ENCODE measurements at regions not wholly inside any gene's neighbourhood (a gene's known extent, or its start where the extent isn't known, plus 50 kb on each side); places are given as distances from the start of the nearest gene placed in this dataset.

DNA sequence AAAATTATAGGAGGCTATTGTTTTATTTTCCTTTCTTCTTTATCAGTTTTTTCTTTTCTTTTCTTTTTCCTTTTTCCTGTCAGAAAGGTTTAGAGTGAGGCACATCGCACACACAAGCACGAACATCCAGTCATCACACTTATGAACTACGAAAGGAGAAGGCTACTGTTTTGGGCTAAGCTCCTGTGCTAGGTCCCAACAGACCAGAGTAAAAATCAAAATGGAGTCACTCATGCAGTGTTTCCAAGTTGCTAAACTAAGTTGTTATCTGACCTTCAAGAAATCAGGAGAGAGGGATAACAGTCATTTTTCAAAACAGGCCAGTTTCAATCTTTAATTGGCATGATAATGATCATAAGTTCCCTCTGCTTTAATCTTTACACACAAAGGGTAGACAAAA is 93.6 kb downstream of the CD24 start:
- H3K36me3 ChIP-seq (ENCODE audit: insufficient read depth, low read length), result no peaks in the 10 kb centered on the region
- no peaks in the 10 kb centered on the region for H3K4me1 ChIP-seq (ENCODE audit: insufficient read depth, low read length)
- peaks cover under 1% of the 10 kb centered on the region for H3K9me3 ChIP-seq (ENCODE audit: low read length)
- no peaks in the 10 kb centered on the region for H3K27me3 ChIP-seq (ENCODE audit: insufficient read depth, low read length)
- no peak overlapping the region for H3K4me3 ChIP-seq (ENCODE audit: low read length)
- H2AFZ ChIP-seq (ENCODE audit: low read depth, low read length), result no peak overlapping the region

DNA sequence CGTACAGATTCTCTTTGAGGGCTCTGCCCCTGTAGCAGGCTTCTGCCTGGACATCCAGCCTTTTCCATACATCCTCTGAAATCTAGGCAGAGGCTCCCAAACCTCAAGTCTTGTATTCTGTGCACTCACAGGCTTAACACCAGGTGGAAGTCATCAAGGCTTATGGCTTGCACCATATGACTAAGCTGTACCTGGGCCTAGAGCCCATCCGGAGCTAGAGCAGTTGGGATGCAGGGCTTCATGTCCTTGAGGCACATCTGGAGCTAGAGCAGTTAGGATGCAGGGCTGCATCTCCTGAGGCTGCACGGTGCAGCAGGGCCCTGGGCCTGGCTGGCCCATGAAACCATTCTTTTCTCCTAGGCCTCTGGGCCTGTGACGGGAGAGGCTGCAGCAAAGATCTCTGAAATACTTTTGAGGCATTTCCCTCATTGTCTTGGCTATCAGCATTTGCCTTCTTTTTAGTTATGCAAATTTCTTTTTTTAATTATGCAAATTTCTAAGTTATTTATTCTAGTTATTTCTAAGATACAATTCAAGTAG is 98.7 kb downstream of the CD24 start:
- no peaks in the 10 kb centered on the region for H3K36me3 ChIP-seq (ENCODE audit: insufficient read depth, low read length)
- no peak overlapping the region for H3K4me3 ChIP-seq (ENCODE audit: low read length)
- no peaks in the 10 kb centered on the region for H3K4me1 ChIP-seq (ENCODE audit: insufficient read depth, low read length)
- H2AFZ ChIP-seq (ENCODE audit: low read depth, low read length), result no peak overlapping the region
- no peaks in the 10 kb centered on the region for H3K27me3 ChIP-seq (ENCODE audit: insufficient read depth, low read length)
- H3K9me3 ChIP-seq (ENCODE audit: low read length), result peaks cover 5% of the 10 kb centered on the region

DNA sequence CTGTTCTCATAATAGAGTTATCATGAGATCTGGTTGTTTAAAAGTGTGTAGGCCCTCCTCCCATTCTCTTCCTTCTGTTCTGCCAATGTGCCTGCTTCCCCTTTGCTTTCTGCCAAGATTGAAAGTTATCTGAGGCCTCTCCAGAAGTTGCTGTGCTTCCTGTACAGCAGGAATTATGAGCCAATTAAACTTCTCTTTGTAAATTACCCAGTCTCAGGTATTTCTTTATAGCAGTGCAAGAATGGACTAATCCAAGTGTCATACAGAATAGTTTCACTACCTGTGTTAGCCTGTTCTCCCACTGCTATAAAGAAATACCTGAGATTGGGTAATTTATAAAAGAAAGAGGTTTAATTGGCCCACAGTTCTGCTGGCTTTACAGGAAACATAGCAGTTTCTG is 100.0 kb downstream of the CD24 start:
- Histone ChIP-seq H2AFZ (ENCODE audit: low read depth, low read length) (no peak overlapping the region), H3K4me3 (ENCODE audit: low read length) (no peak overlapping the region), H3K4me1 (ENCODE audit: insufficient read depth, low read length) (no peaks in the 10 kb centered on the region), H3K27me3 (ENCODE audit: insufficient read depth, low read length) (no peaks in the 10 kb centered on the region), H3K36me3 (ENCODE audit: insufficient read depth, low read length) (no peaks in the 10 kb centered on the region), H3K9me3 (ENCODE audit: low read length) (peaks cover 5% of the 10 kb centered on the region)

DNA sequence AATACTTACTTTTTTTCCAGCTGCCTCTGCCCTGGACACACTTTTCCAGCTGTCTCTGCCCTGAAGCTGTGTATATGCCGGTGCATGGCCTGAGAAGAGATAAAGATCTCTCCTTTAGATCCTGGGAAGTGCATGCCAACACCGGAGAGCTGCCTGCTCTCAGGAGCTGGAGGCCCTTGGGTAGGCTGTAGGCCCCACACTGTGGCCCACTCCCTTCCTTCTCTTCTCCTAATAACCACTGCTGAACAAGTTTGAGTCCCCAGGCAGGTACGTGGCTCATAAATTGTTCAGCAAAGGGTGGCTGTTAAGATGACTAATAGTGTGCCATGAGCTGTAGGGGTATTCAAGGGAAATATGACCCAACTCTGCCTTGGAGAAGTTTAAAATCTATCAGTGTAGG is 102.5 kb downstream of the CD24 start:
- Histone ChIP-seq H3K4me1 (ENCODE audit: insufficient read depth, low read length) (no peaks in the 10 kb centered on the region), H2AFZ (ENCODE audit: low read depth, low read length) (no peak overlapping the region), H3K36me3 (ENCODE audit: insufficient read depth, low read length) (no peaks in the 10 kb centered on the region), H3K27me3 (ENCODE audit: insufficient read depth, low read length) (no peaks in the 10 kb centered on the region), H3K4me3 (ENCODE audit: low read length) (no peak overlapping the region), H3K9me3 (ENCODE audit: low read length) (peaks cover 5% of the 10 kb centered on the region)

DNA sequence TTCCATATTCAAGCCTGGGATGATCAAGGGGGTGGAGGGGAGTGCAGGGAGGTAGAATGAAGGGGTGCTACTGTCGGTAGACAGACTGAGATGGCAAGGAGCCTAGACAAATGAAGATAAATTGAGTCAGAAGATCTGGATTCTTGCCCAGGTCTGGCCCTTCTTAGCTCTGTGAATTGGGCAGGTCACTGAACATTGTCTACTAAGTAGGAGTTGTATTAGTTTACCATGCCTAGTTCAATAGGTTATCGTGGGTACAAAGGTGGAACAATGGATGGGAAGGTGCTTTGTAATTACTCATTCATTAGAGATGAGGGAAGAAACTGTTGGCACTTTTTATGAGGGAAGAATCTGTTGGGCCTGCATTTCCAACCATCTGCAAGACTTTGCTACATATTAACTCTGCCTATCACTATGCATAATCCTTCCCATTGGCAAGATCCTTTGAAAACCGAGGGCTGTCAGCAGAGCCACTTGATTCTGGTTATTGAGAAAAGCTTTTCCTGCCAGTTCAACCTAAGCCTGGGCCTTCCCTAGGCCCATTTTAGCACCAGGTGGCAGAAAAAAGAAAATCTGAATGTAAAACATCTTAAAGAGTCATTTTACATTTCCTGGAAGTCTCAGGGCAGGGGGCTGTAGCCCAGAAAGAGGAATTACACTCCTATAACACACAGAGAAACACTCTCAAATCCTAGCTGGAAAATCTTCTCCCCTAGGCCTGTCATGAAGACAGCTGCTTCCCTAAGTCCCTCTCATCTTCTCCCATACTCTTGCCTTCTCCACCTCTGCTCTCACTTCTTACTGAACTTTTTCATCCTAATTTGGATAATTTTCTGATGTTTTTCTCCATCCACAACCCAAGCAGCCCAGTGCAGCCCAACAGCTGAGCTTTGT is 103.5 kb downstream of the CD24 start:
- Histone ChIP-seq H2AFZ (ENCODE audit: low read depth, low read length) (no peak overlapping the region), H3K4me3 (ENCODE audit: low read length) (no peak overlapping the region), H3K36me3 (ENCODE audit: insufficient read depth, low read length) (no peaks in the 10 kb centered on the region), H3K27me3 (ENCODE audit: insufficient read depth, low read length) (no peaks in the 10 kb centered on the region), H3K4me1 (ENCODE audit: insufficient read depth, low read length) (no peaks in the 10 kb centered on the region), H3K9me3 (ENCODE audit: low read length) (peaks cover 5% of the 10 kb centered on the region)

DNA sequence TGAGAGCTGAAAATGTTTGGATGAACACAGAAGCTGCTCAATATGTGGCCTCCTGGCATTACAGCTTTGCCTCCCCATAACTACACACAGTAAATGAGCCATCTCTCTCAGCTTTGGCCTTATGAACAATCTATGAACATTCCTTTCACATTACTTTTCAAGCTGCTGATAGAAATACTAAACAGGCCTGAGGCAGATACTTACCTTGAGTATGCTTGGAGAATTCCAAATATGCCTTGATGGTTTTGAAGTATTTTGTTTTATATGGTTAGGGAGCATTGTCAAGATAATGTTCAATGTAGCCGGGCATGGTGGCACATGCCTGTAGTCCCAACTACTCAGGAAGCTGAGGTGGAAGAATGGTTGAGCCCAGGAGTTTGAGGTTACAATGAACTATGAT is 104.5 kb downstream of the CD24 start:
- H3K36me3 ChIP-seq (ENCODE audit: insufficient read depth, low read length), result no peaks in the 10 kb centered on the region
- H3K4me3 ChIP-seq (ENCODE audit: low read length), result no peak overlapping the region
- no peaks in the 10 kb centered on the region for H3K27me3 ChIP-seq (ENCODE audit: insufficient read depth, low read length)
- H3K4me1 ChIP-seq (ENCODE audit: insufficient read depth, low read length), result no peaks in the 10 kb centered on the region
- no peaks in the 10 kb centered on the region for H3K9me3 ChIP-seq (ENCODE audit: low read length)
- no peak overlapping the region for H2AFZ ChIP-seq (ENCODE audit: low read depth, low read length)

DNA sequence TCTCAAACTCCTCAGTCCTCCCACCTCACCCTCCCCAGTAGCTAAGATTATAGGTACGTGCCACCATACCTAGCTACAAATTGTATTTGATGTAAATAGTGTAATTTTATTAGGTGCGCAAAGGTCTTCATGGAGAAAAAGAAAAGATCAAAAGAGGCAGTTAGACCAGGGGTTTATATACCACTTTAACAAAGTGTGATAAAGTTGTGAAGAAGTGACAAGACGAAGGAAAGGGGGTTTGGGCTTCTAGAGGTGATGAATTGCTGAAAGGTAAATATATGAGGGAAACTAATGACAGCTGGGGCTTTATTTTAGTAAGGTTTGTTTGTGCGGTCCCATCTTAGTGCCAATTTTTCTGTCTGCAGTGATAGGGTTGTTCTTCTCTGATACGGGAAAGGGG is 105.3 kb downstream of the CD24 start:
- no peaks in the 10 kb centered on the region for H3K4me1 ChIP-seq (ENCODE audit: insufficient read depth, low read length)
- no peak overlapping the region for H2AFZ ChIP-seq (ENCODE audit: low read depth, low read length)
- no peaks in the 10 kb centered on the region for H3K36me3 ChIP-seq (ENCODE audit: insufficient read depth, low read length)
- no peaks in the 10 kb centered on the region for H3K27me3 ChIP-seq (ENCODE audit: insufficient read depth, low read length)
- no peaks in the 10 kb centered on the region for H3K9me3 ChIP-seq (ENCODE audit: low read length)
- H3K4me3 ChIP-seq (ENCODE audit: low read length), result no peak overlapping the region

DNA sequence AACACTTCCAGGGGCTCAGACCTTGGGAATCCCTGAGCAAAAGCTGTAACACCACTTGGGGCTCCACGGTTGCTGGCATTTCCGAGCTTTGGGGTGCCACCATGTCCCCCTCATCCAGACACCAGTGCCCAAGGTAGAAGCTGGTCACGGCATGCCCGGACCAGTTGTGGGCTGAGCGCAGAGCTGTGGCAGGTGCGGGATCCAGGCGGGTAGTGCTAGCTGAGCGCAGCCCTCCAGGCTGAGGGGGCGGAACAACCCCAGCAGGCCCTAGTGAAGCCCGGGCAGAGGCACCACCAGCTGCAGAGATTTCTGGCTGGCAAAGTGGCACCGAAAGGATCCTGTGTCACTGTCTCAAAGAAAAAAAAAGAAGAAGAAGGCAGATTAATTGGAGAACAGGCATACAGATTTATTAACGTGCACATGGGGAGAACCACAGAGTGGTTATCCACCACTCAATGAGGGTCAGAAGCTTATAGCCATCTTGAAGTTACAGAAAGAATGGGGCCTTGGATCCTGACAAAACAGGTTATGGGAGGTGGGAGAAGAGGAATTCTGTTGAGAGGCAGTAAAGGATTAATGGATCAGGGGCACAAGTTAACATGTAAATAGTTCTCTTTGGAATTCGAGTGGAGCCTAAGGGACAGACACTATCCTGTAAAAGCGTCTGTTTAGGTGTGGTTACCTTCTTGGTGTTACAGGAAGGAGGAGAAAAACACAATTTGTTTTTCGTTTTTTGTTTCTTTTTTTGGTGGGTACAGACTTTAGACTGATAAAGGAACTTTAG is 107.5 kb downstream of the CD24 start:
- Histone ChIP-seq H3K4me3 (ENCODE audit: low read length) (no peak overlapping the region), H3K36me3 (ENCODE audit: insufficient read depth, low read length) (no peaks in the 10 kb centered on the region), H3K9me3 (ENCODE audit: low read length) (peaks cover 1% of the 10 kb centered on the region), H3K27me3 (ENCODE audit: insufficient read depth, low read length) (no peaks in the 10 kb centered on the region), H2AFZ (ENCODE audit: low read depth, low read length) (no peak overlapping the region), H3K4me1 (ENCODE audit: insufficient read depth, low read length) (no peaks in the 10 kb centered on the region)

DNA sequence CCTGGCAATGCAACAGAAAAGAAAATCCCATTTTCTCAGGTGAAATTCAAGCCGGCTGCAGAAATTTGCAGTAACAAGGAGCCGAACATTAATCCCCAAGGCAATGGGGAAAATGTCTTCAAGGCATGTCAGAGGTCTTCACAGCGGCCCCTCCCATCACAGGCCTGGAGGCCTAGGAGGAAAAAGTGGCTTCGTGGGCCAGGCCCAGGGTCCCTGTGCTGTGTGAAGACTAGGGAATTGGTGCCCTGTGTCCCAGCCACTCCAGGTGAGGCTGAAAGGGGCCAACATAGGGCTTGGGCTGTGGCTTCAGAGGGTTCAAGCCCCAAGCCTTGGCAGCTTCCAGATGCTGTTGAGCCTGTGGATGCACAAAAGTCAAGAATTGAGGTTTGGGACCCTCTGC is 111.7 kb downstream of the CD24 start:
- Histone ChIP-seq H3K27me3 (ENCODE audit: insufficient read depth, low read length) (no peaks in the 10 kb centered on the region), H2AFZ (ENCODE audit: low read depth, low read length) (no peak overlapping the region), H3K9me3 (ENCODE audit: low read length) (peaks cover 1% of the 10 kb centered on the region), H3K4me3 (ENCODE audit: low read length) (no peak overlapping the region), H3K36me3 (ENCODE audit: insufficient read depth, low read length) (no peaks in the 10 kb centered on the region), H3K4me1 (ENCODE audit: insufficient read depth, low read length) (no peaks in the 10 kb centered on the region)

DNA sequence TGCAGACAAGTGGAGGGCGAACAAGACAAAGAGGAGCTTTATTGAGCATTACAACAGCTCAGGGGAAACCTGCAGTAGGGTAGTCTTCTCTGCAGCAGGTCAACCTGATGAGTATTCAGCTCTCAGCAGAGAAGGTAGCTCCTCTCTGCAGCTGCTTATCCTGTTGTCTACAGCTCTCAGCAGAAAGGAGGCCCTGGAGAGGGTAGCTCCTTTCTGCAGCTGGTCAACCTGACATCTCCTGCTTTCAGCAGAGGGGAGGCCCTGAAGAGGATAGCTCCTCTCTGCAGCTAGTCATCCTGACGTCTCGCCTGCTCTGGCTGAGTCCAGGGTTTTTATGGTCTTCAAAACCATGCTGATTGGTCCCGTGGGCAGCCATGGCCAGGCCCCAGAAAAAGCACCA is 113.6 kb downstream of the CD24 start:
- Histone ChIP-seq H3K4me3 (ENCODE audit: low read length) (no peak overlapping the region), H3K9me3 (ENCODE audit: low read length) (peaks cover 1% of the 10 kb centered on the region), H3K27me3 (ENCODE audit: insufficient read depth, low read length) (no peaks in the 10 kb centered on the region), H3K36me3 (ENCODE audit: insufficient read depth, low read length) (no peaks in the 10 kb centered on the region), H3K4me1 (ENCODE audit: insufficient read depth, low read length) (no peaks in the 10 kb centered on the region), H2AFZ (ENCODE audit: low read depth, low read length) (no peak overlapping the region)

DNA sequence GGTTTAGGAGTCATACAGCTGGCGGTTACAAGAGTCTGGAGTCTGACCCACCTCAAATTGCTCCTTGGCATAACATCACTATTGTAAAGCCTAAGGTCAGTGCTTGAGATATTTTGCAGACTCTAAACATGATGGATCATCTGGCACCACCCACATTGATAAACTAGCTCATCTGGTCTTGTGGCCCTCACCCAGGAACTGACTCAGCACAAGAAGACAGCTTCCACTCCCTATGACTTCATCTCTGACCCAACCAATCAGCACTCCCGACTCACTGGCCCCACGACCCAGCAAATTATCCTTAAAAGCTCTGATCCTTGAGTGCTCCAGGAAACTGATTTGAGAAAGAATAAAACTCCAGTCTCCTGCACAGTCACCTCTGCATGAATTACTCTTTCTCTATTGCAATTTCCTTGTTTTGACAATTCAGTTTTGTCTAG is 115.9 kb downstream of the CD24 start:
- Histone ChIP-seq H3K27me3 (ENCODE audit: insufficient read depth, low read length) (no peaks in the 10 kb centered on the region), H3K4me3 (ENCODE audit: low read length) (no peak overlapping the region), H2AFZ (ENCODE audit: low read depth, low read length) (no peak overlapping the region), H3K4me1 (ENCODE audit: insufficient read depth, low read length) (no peaks in the 10 kb centered on the region), H3K36me3 (ENCODE audit: insufficient read depth, low read length) (no peaks in the 10 kb centered on the region), H3K9me3 (ENCODE audit: low read length) (peaks cover 1% of the 10 kb centered on the region)

DNA sequence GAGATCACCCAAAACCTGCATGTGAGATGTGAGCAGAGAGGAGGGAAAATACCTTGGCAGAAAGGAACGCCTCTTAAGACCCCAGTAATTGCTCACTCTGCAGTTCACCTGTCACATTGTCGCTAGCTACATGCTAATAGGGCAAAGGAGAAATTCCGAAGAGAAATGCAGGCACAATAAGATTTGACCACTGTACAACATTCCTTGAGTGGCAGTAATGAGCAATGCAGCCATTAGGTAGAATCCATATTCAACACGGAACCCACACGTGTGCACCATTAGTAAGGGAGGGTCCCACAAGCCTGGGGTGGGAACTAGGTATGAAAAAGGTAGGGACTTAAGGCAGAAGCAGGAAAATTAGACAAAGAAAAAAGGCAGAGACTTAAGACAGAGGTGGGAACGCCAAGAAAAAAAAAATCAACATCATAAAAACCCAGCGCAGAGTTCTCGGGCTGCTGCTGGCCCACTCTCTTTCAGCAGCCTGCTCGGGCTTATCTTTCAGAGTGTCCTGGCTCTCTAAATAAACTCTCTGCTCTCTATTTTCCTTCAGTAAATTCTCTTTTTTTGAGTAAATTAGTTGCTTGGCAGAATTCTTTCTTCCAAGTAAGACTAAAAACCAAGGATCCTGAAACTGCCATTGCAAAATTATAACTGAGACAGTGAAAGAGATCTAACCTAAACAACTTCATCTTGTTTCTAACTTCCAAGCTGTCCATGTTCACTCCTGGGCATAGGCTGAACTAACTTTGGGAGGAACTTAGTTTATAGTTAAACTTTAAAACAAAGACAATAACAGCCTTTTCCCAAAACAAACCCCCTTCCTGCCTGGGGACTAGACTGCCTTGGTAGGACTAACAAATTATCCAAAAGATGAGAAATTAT is 116.5 kb downstream of the CD24 start:
- H3K4me3 ChIP-seq (ENCODE audit: low read length), result no peak overlapping the region
- H3K9me3 ChIP-seq (ENCODE audit: low read length), result peaks cover under 1% of the 10 kb centered on the region
- no peaks in the 10 kb centered on the region for H3K4me1 ChIP-seq (ENCODE audit: insufficient read depth, low read length)
- H3K27me3 ChIP-seq (ENCODE audit: insufficient read depth, low read length), result no peaks in the 10 kb centered on the region
- H3K36me3 ChIP-seq (ENCODE audit: insufficient read depth, low read length), result no peaks in the 10 kb centered on the region
- H2AFZ ChIP-seq (ENCODE audit: low read depth, low read length), result no peak overlapping the region
